Psoas muscle (tissue), 7 donors: ENCODE measurements at regions not wholly inside any gene's neighbourhood (a gene's known extent, or its start where the extent isn't known, plus 50 kb on each side); places are given as distances from the start of the nearest gene placed in this dataset.

Source experiments
- ATAC-seq, 4 donors: fragments of 200-7000 bp; cut with Tn5 transposase; one replicate each; pipeline ENCODE4 v1.9.1; 2020; ENCODE audit warnings: moderate library complexity in 3 of 4, mild to moderate bottlenecking in 2 of 4
- DNase-seq, 2 donors: peaks; one replicate each; pipeline ENCODE4 v3.0.0-alpha.2; 2020
- H3K27ac ChIP-seq: fragments of 200-600 bp; one replicate; pipeline ENCODE4 v1.8.0; 2022
- H3K27me3 ChIP-seq, 3 donors: fragments of 200-600 bp in 1 of 3; one replicate each; pipeline versions ENCODE4 v1.6.1 to v1.8.0; 2013 to 2022; ENCODE audit warnings: low read length in 2 of 3, mild to moderate bottlenecking in 2 of 3, moderate library complexity in 1 of 3; ENCODE audit not compliant: insufficient read depth in 3 of 3
- H3K36me3 ChIP-seq, 2 donors: fragments of 200-600 bp in 1 of 2; one replicate each; pipeline versions ENCODE4 v1.6.1 to v1.8.0; 2013 to 2022; ENCODE audit warnings: low read depth in 1 of 2, mild to moderate bottlenecking in 1 of 2, moderate library complexity in 1 of 2; ENCODE audit not compliant: insufficient read depth in 1 of 2
- H3K4me1 ChIP-seq: fragments of 200-600 bp; one replicate; pipeline ENCODE4 v1.8.0; 2022
- H3K4me3 ChIP-seq: fragments of 200-600 bp; one replicate; pipeline ENCODE4 v1.8.0; 2022; ENCODE audit warnings: mild to moderate bottlenecking
- H3K9me3 ChIP-seq: fragments of 200-600 bp; one replicate; pipeline ENCODE4 v1.8.0; 2022
- CTCF ChIP-seq: fragments of 200-600 bp; IDR thresholded peaks from one replicate; pipeline ENCODE4 v1.8.0; 2022; ENCODE audit warnings: antibody characterized with exemption
- WGBS, 3 donors: extraction: QIAGEN DNeasy Blood & Tissue Kit; methylation state at CpG; one replicate each; pipeline versions ENCODE4 v1.1.6 to v1.1.7; 2013; 5-methylcytosine and 5-hydroxymethylcytosine counted together
- intact Hi-C, 2 donors: fragments of 100-400 bp; cut with DNase I; formaldehyde crosslinking; loops; one replicate each; pipeline versions ENCODE4 v1.11.0 to v1.14.2; 2022
- donor health status: healthy with polysubstance abuse.
- donor health status: DM: no; HTN: no; CAD: no; lungs with moderate emphysema.
- donor health status: Bipolar disorder and iron deficiency.
- donor health status: healthy.
- donor health status: DM: yes; HTN: yes; CAD: no.
- donor health status: DM: no; HTN: no; CAD: no.
- donor health status: DM: yes; HTN: yes; CAD: no.

GRCh38 chr4:177681902-177682301, 239.7 kb upstream of the AGA start:
- Histone ChIP-seq H3K27ac (no peak overlapping the region), H3K4me1 (no peaks in the 10 kb centered on the region), H3K27me3 (no peaks in the 10 kb centered on the region), H3K9me3 (no peaks in the 10 kb centered on the region), H3K36me3 (no peaks in the 10 kb centered on the region), H3K4me3 (no peak overlapping the region)
- no peak for TF ChIP-seq CTCF
- ATAC-seq = no peak
- intact Hi-C loops = no loop called here
- WGBS, 3 donors = 88 to 96% (median 92%) methylated on average over 1 of the region's 1 CpG
- DNase-seq = no peak

GRCh38 chr4:177687117-177687516, 244.9 kb upstream of the AGA start:
- TF ChIP-seq CTCF = no peak
- intact Hi-C loops = no loop called here
- ATAC-seq = no peak
- Histone ChIP-seq H3K4me3 (no peak overlapping the region), H3K27ac (no peak overlapping the region), H3K9me3 (no peaks in the 10 kb centered on the region), H3K36me3 (no peaks in the 10 kb centered on the region), H3K4me1 (no peaks in the 10 kb centered on the region), H3K27me3 (no peaks in the 10 kb centered on the region)
- DNase-seq = no peak

- no peak for TF ChIP-seq CTCF
- no peak for ATAC-seq
- no peak for DNase-seq
- WGBS, 3 donors = 46 to 67% (median 52%) methylated on average over 1 of the region's 1 CpG
- no peaks in the 10 kb centered on the region for H3K9me3 ChIP-seq
- H3K4me3 ChIP-seq = no peak overlapping the region
- no peak overlapping the region for H3K27ac ChIP-seq
- no peaks in the 10 kb centered on the region for H3K4me1 ChIP-seq
- H3K27me3 ChIP-seq = no peaks in the 10 kb centered on the region
- no peaks in the 10 kb centered on the region for H3K36me3 ChIP-seq
- intact Hi-C loops = no loop called here
Measured at GRCh38 chr4:177692907-177693306, 250.7 kb upstream of the AGA start.

GRCh38 chr4:177696438-177696966, 254.3 kb upstream of the AGA start:
- TF ChIP-seq CTCF = no peak
- intact Hi-C loops = no loop called here
- no peak for ATAC-seq
- Histone ChIP-seq H3K4me3 (no peak overlapping the region), H3K27ac (no peak overlapping the region), H3K9me3 (no peaks in the 10 kb centered on the region), H3K36me3 (no peaks in the 10 kb centered on the region), H3K27me3 (no peaks in the 10 kb centered on the region), H3K4me1 (no peaks in the 10 kb centered on the region)
- WGBS, 3 donors = 47 to 67% (median 59%) methylated on average over 8 of the region's 8 CpGs
- DNase-seq = no peak
